Large intestine (tissue), 3 donors: ENCODE measurements at regions not wholly inside any gene's neighbourhood (a gene's known extent, or its start where the extent isn't known, plus 50 kb on each side); places are given as distances from the start of the nearest gene placed in this dataset.

Experiments used
- DNase-seq, 2 donors: peaks; one replicate each; pipeline versions ENCODE4 v3.0.0 to v3.0.0-alpha.2; 2013
- H3K27ac ChIP-seq: one replicate; pipeline ENCODE4 v1.5.1; 2013; ENCODE audit warnings: low read length
- H3K27me3 ChIP-seq: 2 replicates; pipeline ENCODE4 v1.6.1; 2013; ENCODE audit warnings: low read length; ENCODE audit not compliant: control insufficient read depth, insufficient read depth
- H3K36me3 ChIP-seq: 2 replicates; pipeline ENCODE4 v1.6.1; 2013; ENCODE audit warnings: low read length; ENCODE audit not compliant: control insufficient read depth, insufficient read depth
- H3K4me1 ChIP-seq: one replicate; pipeline ENCODE4 v1.6.1; 2013; ENCODE audit warnings: low read length; ENCODE audit not compliant: control insufficient read depth, insufficient read depth
- H3K4me3 ChIP-seq: one replicate; pipeline ENCODE4 v1.5.1; 2013; ENCODE audit warnings: low read length
- H3K9me3 ChIP-seq: one replicate; pipeline ENCODE4 v1.6.1; 2013; ENCODE audit warnings: mild to moderate bottlenecking, low read depth, low read length, moderate library complexity; ENCODE audit not compliant: control insufficient read depth
- WGBS: methylation state at CpG from one replicate; pipeline ENCODE4 v1.1.5; 2013; ENCODE audit warnings: low lambda C conversion rate; ENCODE audit not compliant: insufficient coverage; 5-methylcytosine and 5-hydroxymethylcytosine counted together

- no peak for DNase-seq
- no peak overlapping the region for H3K4me3 ChIP-seq
- H3K27ac ChIP-seq = no peak overlapping the region
- WGBS = no CpG with 5 or more reads among the region's 1 CpG
- peaks cover 6% of the 10 kb centered on the region for H3K4me1 ChIP-seq
- H3K27me3 ChIP-seq = no peaks in the 10 kb centered on the region
- H3K9me3 ChIP-seq = no peaks in the 10 kb centered on the region
- H3K36me3 ChIP-seq = no peaks in the 10 kb centered on the region
Measured at GRCh38 chrX:44096666-44097065, 123.5 kb upstream of the NDP start.

- no peak overlapping the region for H3K4me3 ChIP-seq
- peaks cover 6% of the 10 kb centered on the region for H3K4me1 ChIP-seq
- DNase-seq = no peak
- no peak overlapping the region for H3K27ac ChIP-seq
- no CpG with 5 or more reads among the region's 8 CpGs for WGBS
- H3K9me3 ChIP-seq = no peaks in the 10 kb centered on the region
- no peaks in the 10 kb centered on the region for H3K36me3 ChIP-seq
- H3K27me3 ChIP-seq = no peaks in the 10 kb centered on the region
Measured at GRCh38 chrX:44094821-44095530, 121.8 kb upstream of the NDP start.

- H3K4me1 ChIP-seq = peaks cover 6% of the 10 kb centered on the region
- H3K27ac ChIP-seq = no peak overlapping the region
- H3K36me3 ChIP-seq = no peaks in the 10 kb centered on the region
- no CpG with 5 or more reads among the region's 3 CpGs for WGBS
- no peaks in the 10 kb centered on the region for H3K27me3 ChIP-seq
- no peaks in the 10 kb centered on the region for H3K9me3 ChIP-seq
- no peak overlapping the region for H3K4me3 ChIP-seq
- DNase-seq = no peak
Measured at GRCh38 chrX:44093431-44093830, 120.2 kb upstream of the NDP start.

GRCh38 chrX:44092778-44093177 lies 119.6 kb upstream of the NDP start:
- H3K27ac ChIP-seq = no peak overlapping the region
- H3K9me3 ChIP-seq = no peaks in the 10 kb centered on the region
- no peaks in the 10 kb centered on the region for H3K27me3 ChIP-seq
- peaks cover 6% of the 10 kb centered on the region for H3K4me1 ChIP-seq
- no peaks in the 10 kb centered on the region for H3K36me3 ChIP-seq
- no CpG with 5 or more reads among the region's 2 CpGs for WGBS
- no peak overlapping the region for H3K4me3 ChIP-seq
- DNase-seq = peak in 1 of 2 donors; percentile 23

GRCh38 chrX:44088510-44089144 lies 115.4 kb upstream of the NDP start:
- Histone ChIP-seq H3K4me3 (no peak overlapping the region), H3K27ac (no peak overlapping the region), H3K9me3 (no peaks in the 10 kb centered on the region), H3K36me3 (no peaks in the 10 kb centered on the region), H3K4me1 (peaks cover 6% of the 10 kb centered on the region), H3K27me3 (no peaks in the 10 kb centered on the region)
- no peak for DNase-seq
- WGBS = no CpG with 5 or more reads among the region's 6 CpGs

- no peak overlapping the region for H3K27ac ChIP-seq
- no peak for DNase-seq
- WGBS = no CpG with 5 or more reads among the region's 1 CpG
- no peak overlapping the region for H3K4me3 ChIP-seq
- H3K9me3 ChIP-seq = no peaks in the 10 kb centered on the region
- H3K27me3 ChIP-seq = no peaks in the 10 kb centered on the region
- no peaks in the 10 kb centered on the region for H3K4me1 ChIP-seq
- H3K36me3 ChIP-seq = no peaks in the 10 kb centered on the region
Measured at GRCh38 chrX:44085209-44085608, 112.0 kb upstream of the NDP start.

GRCh38 chrX:44082829-44083228 lies 109.6 kb upstream of the NDP start:
- no peaks in the 10 kb centered on the region for H3K27me3 ChIP-seq

GRCh38 chrX:44080083-44080482 lies 106.9 kb upstream of the NDP start:
- no peaks in the 10 kb centered on the region for H3K4me1 ChIP-seq
- H3K4me3 ChIP-seq = no peak overlapping the region
- H3K27ac ChIP-seq = no peak overlapping the region
- H3K36me3 ChIP-seq = no peaks in the 10 kb centered on the region
- H3K9me3 ChIP-seq = no peaks in the 10 kb centered on the region
- no CpG with 5 or more reads among the region's 7 CpGs for WGBS
- no peak for DNase-seq
- H3K27me3 ChIP-seq = no peaks in the 10 kb centered on the region

More at GRCh38 chrX:44082829-44083228, 109.6 kb upstream of the NDP start:
- Histone ChIP-seq H3K36me3 (no peaks in the 10 kb centered on the region), H3K4me1 (no peaks in the 10 kb centered on the region), H3K9me3 (no peaks in the 10 kb centered on the region), H3K27ac (no peak overlapping the region), H3K4me3 (no peak overlapping the region)
- no peak for DNase-seq
- no CpG with 5 or more reads among the region's 5 CpGs for WGBS

GRCh38 chrX:44072631-44073030 lies 99.4 kb upstream of the NDP start:
- no peak overlapping the region for H3K4me3 ChIP-seq
- no peaks in the 10 kb centered on the region for H3K36me3 ChIP-seq
- H3K4me1 ChIP-seq = no peaks in the 10 kb centered on the region
- no CpG with 5 or more reads among the region's 1 CpG for WGBS
- no peak for DNase-seq
- H3K9me3 ChIP-seq = no peaks in the 10 kb centered on the region
- no peak overlapping the region for H3K27ac ChIP-seq
- no peaks in the 10 kb centered on the region for H3K27me3 ChIP-seq

GRCh38 chrX:44071847-44072551 lies 98.8 kb upstream of the NDP start:
- H3K27ac ChIP-seq = no peak overlapping the region
- no peak overlapping the region for H3K4me3 ChIP-seq
- H3K36me3 ChIP-seq = no peaks in the 10 kb centered on the region
- H3K4me1 ChIP-seq = no peaks in the 10 kb centered on the region
- no peak for DNase-seq
- WGBS = no CpG with 5 or more reads among the region's 2 CpGs
- no peaks in the 10 kb centered on the region for H3K27me3 ChIP-seq
- no peaks in the 10 kb centered on the region for H3K9me3 ChIP-seq
